ENCODE measurements at regions not wholly inside any gene's neighbourhood (a gene's known extent, or its start where the extent isn't known, plus 50 kb on each side); places are given as distances from the start of the nearest gene placed in this dataset.
"Not testable (repeated sequence)": the region's sequence is repeated elsewhere in the genome, so short reads cannot be mapped to it uniquely, and the experiment has no call there.

GRCh38 chr12:25397001-25397400 lies 146.3 kb upstream of the KRAS start:
- H3K4me3 ChIP-seq (ENCODE audit: low read depth, low read length), result no peak overlapping the region
- no peak for DNase-seq (ENCODE audit: low read depth)
- TF ChIP-seq CTCF (IDR thresholded peaks at IDR 0.05; ENCODE audit: low read depth, low read length) (no peak), MAX (IDR thresholded peaks at IDR 0.05; ENCODE audit: low read depth, low read length) (no peak), POLR2A (IDR thresholded peaks at IDR 0.05; ENCODE audit: extremely low read depth, insufficient read length) (no peak), MYC (IDR thresholded peaks at IDR 0.05; ENCODE audit: low read depth, low read length) (no peak)

GRCh38 chr12:25395227-25395626 lies 144.5 kb upstream of the KRAS start:
- DNase-seq (ENCODE audit: low read depth), result no peak
- TF ChIP-seq POLR2A (IDR thresholded peaks at IDR 0.05; ENCODE audit: extremely low read depth, insufficient read length) (no peak), CTCF (IDR thresholded peaks at IDR 0.05; ENCODE audit: low read depth, low read length) (no peak), MYC (IDR thresholded peaks at IDR 0.05; ENCODE audit: low read depth, low read length) (no peak), MAX (IDR thresholded peaks at IDR 0.05; ENCODE audit: low read depth, low read length) (no peak)
- H3K4me3 ChIP-seq (ENCODE audit: low read depth, low read length), result no peak overlapping the region

GRCh38 chr12:25394775-25395174 lies 144.0 kb upstream of the KRAS start:
- not testable (repeated sequence) for H3K4me3 ChIP-seq (ENCODE audit: low read depth, low read length); DNase-seq (ENCODE audit: low read depth)

- no peak for DNase-seq (ENCODE audit: low read depth)
- TF ChIP-seq MAX (IDR thresholded peaks at IDR 0.05; ENCODE audit: low read depth, low read length), result peak; percentile 12; the same call in 1 of the 2 replicates
- TF ChIP-seq POLR2A (IDR thresholded peaks at IDR 0.05; ENCODE audit: extremely low read depth, insufficient read length), result no peak
- no peak for TF ChIP-seq MYC (IDR thresholded peaks at IDR 0.05; ENCODE audit: low read depth, low read length)
- no peak for TF ChIP-seq CTCF (IDR thresholded peaks at IDR 0.05; ENCODE audit: low read depth, low read length)
- H3K4me3 ChIP-seq (ENCODE audit: low read depth, low read length), result no peak overlapping the region
Measured at GRCh38 chr12:25394025-25394424, 143.3 kb upstream of the KRAS start.

- H3K4me3 ChIP-seq (ENCODE audit: low read depth, low read length); DNase-seq (ENCODE audit: low read depth): not testable (repeated sequence)
Measured at GRCh38 chr12:25391346-25391745, 140.6 kb upstream of the KRAS start.

GRCh38 chr12:25388183-25388582 lies 137.5 kb upstream of the KRAS start:
- TF ChIP-seq CTCF (IDR thresholded peaks at IDR 0.05; ENCODE audit: low read depth, low read length) (no peak), MYC (IDR thresholded peaks at IDR 0.05; ENCODE audit: low read depth, low read length) (no peak)
- H3K4me3 ChIP-seq (ENCODE audit: low read depth, low read length), result no peak overlapping the region
- no peak for DNase-seq (ENCODE audit: low read depth)

- no peak for TF ChIP-seq CTCF (IDR thresholded peaks at IDR 0.05; ENCODE audit: low read depth, low read length)
- no peak for TF ChIP-seq MAX (IDR thresholded peaks at IDR 0.05; ENCODE audit: low read depth, low read length)
- TF ChIP-seq MYC (IDR thresholded peaks at IDR 0.05; ENCODE audit: low read depth, low read length), result no peak
- TF ChIP-seq POLR2A (IDR thresholded peaks at IDR 0.05; ENCODE audit: extremely low read depth, insufficient read length), result no peak
- H3K4me3 ChIP-seq (ENCODE audit: low read depth, low read length), result no peak overlapping the region
- DNase-seq (ENCODE audit: low read depth), result no peak
Measured at GRCh38 chr12:25387732-25388050, 137.0 kb upstream of the KRAS start.
